NCI-H2171 (cell line): ENCODE measurements at regions not wholly inside any gene's neighbourhood (a gene's known extent, or its start where the extent isn't known, plus 50 kb on each side); places are given as distances from the start of the nearest gene placed in this dataset.

Source experiments
- DNase-seq: peaks from one replicate; lab custom pipeline; 2025; lab: John Stamatoyannopoulos, UW

DNA sequence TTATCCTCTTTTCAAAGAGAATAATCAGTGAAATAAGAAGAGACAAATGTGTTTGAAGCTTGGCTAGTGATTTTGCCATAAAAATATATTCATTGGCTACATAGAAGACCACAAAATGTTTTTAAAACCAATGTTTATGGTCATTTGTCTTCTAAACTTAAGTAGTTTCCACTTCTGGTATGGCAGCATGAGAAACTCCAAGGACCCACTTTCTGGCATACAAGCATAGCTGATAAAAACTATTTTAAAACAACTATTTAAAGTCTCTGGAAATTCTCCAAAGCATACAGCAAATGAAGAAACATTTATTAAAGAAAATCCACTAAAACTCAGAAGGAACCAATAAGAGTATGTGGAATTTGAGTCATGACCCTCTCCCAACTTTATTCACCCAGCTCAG lies 89.2 kb upstream of the TOMM7 start:
- DNase-seq = no peak

DNA sequence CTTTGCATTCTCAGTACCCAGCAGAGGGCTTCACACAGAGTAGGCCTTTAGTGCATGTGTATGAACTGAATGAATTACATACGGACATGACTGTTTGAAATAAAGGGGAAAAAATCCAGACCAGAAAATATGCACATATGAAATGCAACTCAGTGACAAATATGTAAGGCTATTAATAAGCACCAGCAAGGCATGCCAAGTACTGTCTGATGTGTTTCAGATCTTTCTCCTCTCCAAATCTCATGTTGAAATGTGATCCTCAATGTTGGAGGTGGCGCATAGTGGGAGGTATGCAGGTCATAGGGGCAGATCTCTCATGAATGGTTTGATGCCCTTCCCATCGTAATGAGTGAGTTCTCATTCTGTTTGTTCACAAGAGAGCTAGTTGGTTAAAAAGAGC lies 87.3 kb upstream of the TOMM7 start:
- no peak for DNase-seq

DNA sequence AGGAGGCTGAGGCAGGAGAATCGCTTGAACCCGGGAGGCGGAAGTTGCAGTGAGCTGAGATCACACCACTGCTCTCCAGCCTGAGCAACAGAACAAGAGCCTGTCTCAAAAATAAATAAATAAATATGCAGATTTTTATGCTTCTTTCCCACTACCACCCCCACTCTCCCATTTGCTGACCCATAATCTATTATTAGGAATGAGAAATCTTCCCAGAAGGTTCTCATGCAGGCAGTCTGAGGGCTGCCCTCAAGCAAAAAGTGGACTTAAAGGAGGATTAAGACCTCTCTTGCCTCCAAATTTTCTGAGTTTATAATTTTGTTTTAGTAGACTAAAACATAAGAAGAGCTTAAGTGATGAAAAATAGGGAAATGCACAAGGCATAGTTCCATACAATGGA lies 85.2 kb upstream of the TOMM7 start:
- DNase-seq = no peak

DNA sequence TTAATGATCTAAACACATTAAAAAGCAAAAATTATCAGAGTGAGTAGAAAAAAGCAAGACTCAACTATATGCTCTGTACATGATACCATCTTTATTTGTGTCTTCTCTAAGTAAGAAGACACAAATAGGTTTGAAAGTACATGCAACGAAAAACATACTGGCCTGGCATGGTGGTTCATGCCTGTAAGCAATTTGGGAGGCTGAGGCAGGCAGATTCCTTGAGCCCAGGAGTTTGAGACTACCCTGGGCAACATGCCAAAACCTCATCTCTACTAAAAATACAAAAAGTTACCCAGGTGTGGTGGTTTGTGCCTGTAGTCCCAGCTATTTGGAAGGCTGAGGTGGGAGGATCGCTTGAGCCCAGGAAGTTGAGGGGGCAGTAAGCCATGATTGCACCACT lies 78.1 kb upstream of the TOMM7 start:
- no peak for DNase-seq

DNA sequence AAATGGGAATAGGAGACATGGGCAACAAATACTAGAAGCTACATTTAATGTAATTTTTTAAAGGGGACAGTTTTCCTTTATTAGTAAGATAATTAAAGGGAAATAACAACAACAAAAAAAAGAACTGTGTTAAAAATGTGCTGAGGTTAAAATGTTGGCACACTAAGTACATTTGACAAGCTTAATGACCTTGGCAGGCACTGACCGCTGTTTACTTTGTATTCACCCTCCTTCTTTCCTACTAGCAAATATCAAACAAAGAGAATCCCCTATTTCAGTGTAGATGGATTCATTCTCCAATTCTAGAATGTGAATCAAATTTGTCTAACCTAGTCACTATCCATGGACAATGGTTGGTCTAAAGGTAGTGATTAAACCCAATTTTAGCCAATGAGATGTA lies 77.5 kb upstream of the TOMM7 start:
- no peak for DNase-seq

DNA sequence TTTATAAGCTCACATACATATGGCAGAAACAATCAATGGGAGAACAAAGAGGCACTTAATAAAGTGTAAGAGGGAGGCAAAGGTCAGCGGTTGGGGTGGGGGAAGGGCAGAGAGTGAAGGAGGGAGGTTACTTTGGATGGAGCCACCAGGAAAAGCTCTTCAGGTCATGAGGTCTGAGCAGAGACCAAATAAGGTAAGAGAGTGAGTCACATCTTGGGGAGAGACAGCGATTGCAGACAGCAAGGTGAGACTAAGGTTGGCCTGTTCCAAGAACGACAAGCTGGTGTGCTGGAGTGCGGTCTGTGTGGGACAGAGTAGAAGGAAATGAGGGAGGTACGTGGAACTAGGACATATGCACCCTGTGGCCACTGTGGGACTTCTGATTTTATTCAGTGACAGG lies 74.3 kb upstream of the TOMM7 start:
- DNase-seq = no peak

DNA sequence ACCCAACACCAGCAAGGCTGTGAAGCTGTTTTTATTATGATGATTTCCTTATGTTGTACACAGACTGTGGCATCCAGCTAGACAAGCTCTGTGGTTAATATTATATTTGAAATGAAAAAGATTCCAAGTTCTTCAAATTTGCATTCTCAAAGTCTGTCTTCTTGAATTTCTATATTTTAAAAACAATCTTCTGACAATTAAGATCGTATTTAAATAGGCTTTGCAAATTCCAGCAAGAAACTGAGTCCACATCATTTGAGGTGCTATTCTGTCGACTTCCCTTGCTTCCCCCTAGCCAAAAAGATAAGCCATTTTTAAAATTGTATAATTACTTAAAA lies 73.1 kb upstream of the TOMM7 start:
- DNase-seq = no peak

DNA sequence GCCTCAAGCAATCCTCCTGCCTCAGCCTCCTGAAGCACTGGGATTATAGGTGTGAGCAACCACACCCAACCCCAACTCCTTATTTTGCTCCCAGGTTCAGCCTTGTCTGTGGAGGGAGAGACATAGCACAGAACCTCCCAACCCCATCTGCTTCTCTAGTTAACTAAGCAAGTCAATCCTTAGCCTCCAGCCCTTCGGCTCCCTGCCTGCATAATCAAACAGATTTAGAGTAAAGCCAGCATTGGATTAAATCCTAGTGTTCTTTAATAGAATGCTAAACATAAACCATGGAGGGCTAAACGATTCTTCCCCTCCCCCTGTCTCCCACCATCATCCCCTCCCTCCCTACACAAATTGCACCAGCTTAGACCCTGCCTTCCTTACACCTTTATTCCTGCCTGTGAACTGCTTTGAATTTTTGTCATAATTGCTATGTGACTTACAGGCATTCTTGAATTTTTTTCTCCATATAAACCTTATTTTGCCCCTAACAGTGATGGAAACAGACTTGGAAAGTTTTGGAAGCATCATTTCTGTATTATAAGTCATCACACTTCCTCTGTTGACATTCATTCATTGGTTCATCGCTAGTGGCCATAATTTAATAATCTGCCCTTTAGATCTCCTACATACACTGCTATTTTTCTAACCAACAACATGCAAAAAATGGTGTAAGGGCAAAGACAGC lies 72.6 kb upstream of the TOMM7 start:
- no peak for DNase-seq

DNA sequence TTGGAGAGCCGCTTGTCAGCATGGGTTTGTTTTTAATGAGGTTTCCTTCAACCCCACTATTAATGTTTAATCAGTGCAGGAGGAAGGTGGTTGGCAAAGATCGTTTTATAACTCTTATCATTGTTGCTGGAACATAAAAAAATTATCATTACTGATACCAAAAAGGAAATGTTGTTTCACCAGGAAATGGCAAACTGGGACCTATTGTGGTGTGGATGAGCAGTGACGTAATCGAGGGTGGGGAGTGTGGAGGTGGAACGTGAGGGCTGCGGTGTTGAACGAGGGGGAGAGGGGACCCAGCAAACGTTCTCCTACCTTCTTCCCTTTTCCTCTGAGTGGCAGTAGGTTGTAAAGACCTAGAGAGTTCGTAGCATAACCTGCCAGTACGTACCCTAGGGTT lies 71.9 kb upstream of the TOMM7 start:
- DNase-seq = no peak

DNA sequence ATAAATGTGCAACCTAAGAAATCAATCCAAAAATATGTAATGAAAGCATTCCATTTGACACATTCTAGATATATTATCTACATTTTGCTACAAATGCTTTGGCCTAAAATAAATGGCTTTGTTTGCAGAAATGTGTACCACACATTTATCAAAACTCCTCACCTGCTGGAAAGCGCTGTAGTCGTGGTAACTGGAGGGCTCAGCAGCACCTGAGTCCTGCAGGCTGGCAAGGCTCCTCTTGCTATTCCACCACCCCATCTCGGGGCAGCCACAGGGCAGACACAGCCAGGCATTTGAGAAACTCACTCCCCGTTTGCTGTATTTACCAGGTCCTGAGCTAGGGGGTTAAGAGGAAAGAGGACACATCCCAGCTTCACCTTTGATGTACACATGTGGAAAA lies 68.1 kb upstream of the TOMM7 start:
- DNase-seq = no peak

DNA sequence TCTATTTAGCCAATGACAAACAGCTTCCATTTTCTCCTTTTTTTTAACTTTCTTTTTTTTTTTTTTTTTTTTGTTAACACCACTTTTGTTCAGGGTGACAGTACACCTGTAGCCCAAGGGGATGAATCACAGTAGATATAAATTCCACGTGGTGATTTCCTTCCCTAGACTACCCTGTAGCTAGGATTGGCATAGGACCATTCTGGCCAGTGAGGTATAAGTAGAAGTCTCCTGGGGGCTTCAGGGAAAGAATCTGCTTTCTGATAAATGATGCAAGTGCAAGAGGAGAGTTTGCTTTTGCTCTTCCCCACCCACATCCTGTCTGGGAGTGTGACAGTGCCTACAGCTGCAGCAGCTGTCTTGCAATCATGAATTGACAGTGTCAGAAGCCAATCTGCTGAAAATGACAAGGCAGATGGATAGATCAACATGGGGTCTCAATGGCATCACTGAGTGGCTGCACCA lies 63.2 kb upstream of the TOMM7 start:
- peak; percentile 21 for DNase-seq

DNA sequence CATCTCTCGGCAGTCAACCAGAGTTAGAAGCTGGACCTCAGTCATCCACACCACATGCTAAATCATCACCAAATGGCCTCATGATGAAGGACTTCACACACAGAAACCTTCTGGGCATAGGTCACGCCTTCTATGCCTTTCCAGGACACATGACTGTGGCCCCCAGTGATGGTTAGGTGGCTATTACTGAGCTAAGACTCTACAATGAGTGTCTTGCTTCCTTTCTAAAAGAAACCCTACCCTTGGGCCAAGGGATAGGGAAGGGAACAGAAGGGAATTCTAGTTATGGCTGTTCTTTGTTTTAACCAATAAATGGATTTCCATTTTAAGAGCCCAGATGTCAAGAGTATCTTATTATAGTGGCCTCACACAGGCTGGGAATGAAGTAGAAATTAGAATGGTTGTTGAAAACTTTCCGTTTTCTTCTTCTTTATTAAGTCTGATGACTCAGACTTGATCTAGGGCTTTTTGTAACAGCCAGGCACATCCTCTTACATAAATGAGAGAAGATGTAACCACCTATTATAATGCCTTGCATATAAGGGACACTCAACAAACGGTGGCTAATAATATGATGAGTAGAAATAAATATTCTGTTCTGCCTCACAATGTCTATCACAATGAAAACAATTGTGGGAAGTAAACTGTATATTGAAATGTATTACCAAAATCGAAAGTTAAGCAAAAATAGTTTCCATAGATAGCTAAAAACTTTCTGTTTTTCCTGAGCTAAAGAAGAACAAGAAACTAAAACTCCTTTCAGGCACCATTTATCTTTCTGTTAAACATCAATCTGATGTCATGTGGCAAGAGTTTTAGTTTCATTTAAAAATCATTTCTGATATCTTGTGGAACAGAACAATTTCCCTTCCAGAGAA lies 62.5 kb upstream of the TOMM7 start:
- DNase-seq = no peak

DNA sequence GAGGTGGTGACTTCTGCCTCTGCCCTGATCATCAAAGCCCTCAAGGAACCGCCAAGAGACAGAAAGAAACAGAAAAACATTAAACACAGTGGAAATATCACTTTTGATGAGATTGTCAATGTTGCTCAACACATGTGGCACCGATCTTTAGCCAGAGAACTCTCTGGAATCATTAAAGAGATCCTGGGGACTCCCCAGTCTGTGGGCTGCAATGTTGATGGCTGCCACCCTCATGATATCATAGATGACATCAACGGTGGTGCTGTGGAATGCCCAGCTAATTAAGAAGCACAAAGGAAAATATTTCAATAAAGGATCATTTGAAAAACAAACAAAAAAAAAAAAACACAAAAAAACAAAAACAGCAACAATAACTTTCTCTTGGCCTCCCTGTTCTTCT lies 59.5 kb upstream of the TOMM7 start:
- no peak for DNase-seq

DNA sequence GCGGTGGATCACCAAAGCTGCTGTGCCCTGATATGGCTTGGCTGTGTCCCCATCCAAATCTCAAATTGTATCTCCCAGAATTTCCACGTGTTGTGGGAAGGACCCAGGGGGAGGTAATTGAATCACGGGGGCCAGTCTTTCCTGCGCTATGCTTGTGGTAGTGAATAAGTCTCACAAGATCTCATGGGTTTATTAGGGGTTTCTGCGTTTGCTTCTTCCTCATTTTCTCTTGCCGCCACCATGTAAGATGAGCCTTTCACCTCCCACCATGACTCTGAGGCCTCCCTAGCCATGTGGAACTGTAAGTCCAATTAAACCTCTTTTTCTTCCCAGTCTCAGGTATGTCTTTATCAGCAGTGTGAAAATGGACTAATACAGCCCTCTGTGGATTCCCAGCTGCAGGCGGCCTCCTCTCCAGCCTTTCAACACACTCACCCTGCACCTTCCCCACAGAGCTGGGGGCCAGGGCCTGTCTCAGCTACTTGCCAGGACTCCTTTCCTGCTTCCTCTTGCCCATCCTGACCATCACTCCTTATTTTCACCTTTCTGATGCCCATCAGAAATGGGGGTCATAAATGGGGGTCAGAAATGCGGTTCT lies 57.2 kb upstream of the TOMM7 start:
- no peak for DNase-seq

DNA sequence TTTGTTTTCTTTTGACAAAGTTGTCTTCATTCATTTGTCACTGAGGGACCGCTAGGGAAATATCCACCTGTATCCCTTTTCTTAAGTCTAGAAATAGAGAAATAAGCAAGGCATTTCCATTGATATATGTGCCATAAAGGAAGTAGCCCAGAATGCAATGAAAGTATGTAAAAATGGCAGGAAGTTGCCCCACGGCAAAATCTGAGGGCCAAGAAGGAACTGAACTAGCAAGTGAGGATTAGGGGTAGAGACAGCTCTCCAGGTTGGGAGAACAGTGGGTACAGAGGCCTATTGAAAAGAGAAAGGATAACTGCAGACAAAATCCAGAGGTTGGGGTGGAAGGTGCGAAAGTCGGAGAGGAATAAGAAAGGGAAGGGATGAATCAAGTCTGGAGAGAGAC lies 56.6 kb upstream of the TOMM7 start:
- DNase-seq = no peak

DNA sequence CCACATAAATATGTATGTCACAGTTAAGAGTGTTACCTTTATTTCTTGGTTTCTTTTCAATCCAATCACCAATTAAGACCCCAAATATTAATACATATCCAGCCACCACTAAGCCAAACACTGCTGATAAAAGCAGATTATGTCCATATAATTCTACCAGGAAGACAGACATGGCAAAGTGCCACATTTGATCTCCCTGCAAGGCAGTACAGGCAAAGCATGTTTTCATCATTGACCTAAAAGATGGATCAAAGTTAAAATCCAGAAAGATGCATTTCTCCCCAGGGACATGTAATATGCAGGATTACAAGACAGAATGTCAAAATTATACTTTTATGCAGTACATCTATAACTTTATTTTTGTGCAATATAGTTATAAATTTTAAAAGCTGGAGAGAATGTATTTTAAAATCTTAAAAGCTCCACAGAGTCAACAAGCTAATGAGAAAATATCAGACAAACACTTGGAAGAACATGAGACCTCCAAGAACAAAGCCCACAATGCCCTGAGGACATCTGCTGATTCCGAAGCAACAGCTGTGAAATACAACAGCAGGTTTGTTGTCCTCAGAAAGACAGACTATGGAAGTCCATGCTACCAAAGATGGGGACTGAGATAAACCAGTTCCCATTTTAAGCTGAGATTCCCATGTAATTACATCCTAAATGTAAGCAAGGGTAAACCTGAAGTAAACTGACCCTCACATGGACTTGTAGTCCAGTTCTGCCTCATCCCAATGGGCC lies 54.5 kb upstream of the TOMM7 start:
- DNase-seq = no peak

DNA sequence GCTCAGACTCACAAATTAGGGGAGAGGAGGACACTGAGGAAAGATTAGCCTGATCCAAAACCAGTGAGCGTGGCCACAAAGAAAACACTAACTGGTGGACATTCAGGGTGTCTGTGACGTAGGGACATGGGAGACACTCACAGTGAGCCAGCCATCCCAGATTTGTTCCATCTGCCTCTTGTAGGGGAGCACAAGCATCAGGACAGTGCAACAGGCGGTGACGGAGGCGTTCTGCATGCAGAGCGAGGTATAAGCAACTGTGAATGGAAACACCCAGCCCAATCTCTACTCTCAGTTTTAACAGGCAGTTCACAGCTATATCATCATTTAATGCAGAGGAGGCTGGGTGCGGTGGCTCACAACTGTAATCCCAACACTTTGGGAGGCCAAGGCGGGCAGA lies 52.8 kb upstream of the TOMM7 start:
- DNase-seq = no peak

DNA sequence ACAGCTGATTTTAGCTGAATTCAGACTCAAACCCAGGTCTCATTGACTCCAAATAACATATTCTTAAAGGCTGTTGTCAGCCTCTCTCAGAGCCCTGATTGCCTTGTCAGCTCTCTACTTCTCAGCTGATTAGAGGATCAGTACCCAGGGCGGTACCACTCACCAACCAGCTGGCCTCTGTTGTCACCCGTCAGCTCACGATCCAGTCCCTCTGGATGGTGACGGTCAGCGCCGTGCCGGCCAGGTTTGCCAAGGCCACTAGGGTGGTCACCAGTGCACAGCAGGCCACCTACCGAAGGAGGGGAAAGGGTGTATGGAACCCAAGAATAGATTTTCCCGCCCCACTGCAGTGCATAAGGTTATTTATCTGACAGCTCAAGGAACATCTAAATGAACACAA lies 52.3 kb upstream of the TOMM7 start:
- no peak for DNase-seq
